MM.1S (cell line): ENCODE measurements at regions not wholly inside any gene's neighbourhood (a gene's known extent, or its start where the extent isn't known, plus 50 kb on each side); places are given as distances from the start of the nearest gene placed in this dataset.

Source experiments
- DNase-seq: peaks from one replicate; pipeline ENCODE4 v3.0.0-alpha.2; 2015
- H2AFZ ChIP-seq: fragments of 300-600 bp; sonication (generic); 2 replicates; pipeline ENCODE4 v1.6.0; 2016; ENCODE audit warnings: antibody characterized with exemption, low read length
- H3F3A ChIP-seq: fragments of 300-600 bp; sonication (generic); 2 replicates; pipeline ENCODE4 v1.6.1; 2016; ENCODE audit warnings: mild to moderate bottlenecking, antibody characterized with exemption, low read length, moderate library complexity, mixed read lengths; ENCODE audit not compliant: insufficient read depth
- H3K27ac ChIP-seq: fragments of 300-600 bp; sonication (generic); 2 replicates; pipeline ENCODE4 v1.5.1; 2016; ENCODE audit warnings: mild to moderate bottlenecking, low read length
- H3K27me3 ChIP-seq: fragments of 300-600 bp; sonication (generic); replicated peaks from 2 replicates; pipeline ENCODE4 v1.6.0; 2016; ENCODE audit warnings: low read length; ENCODE audit not compliant: insufficient read depth
- H3K36me3 ChIP-seq: fragments of 300-600 bp; sonication (generic); replicated peaks from 2 replicates; pipeline ENCODE4 v1.6.1; 2016; ENCODE audit warnings: mild to moderate bottlenecking, low read length, mixed read lengths; ENCODE audit not compliant: insufficient read depth
- H3K4me1 ChIP-seq: fragments of 300-600 bp; sonication (generic); 2 replicates; pipeline ENCODE4 v1.6.1; 2016; ENCODE audit warnings: low read length, mixed read lengths
- H3K4me2 ChIP-seq: fragments of 300-600 bp; sonication (generic); 2 replicates; pipeline ENCODE4 v1.6.0; 2016; ENCODE audit warnings: low read depth, low read length
- H3K4me3 ChIP-seq: fragments of 300-600 bp; sonication (generic); 2 replicates; pipeline ENCODE4 v1.5.1; 2016; ENCODE audit warnings: low read length, mixed read lengths
- H3K79me2 ChIP-seq: fragments of 300-600 bp; sonication (generic); 2 replicates; pipeline ENCODE4 v1.6.1; 2016; ENCODE audit warnings: mixed run types, low read length, mixed read lengths
- H3K9ac ChIP-seq: fragments of 300-600 bp; sonication (generic); 2 replicates; pipeline ENCODE4 v1.6.1; 2016; ENCODE audit warnings: low read length, mixed read lengths
- H3K9me2 ChIP-seq: fragments of 300-600 bp; sonication (generic); replicated peaks from 2 replicates; pipeline ENCODE4 v1.6.1; 2016; ENCODE audit warnings: mild to moderate bottlenecking, low read length, mixed read lengths; ENCODE audit not compliant: insufficient read depth
- H3K9me3 ChIP-seq: fragments of 300-600 bp; sonication (generic); replicated peaks from 2 replicates; pipeline ENCODE4 v1.6.1; 2016; ENCODE audit warnings: mild to moderate bottlenecking, low read length, mixed read lengths; ENCODE audit not compliant: insufficient read depth
- H4K20me1 ChIP-seq: fragments of 300-600 bp; sonication (generic); 2 replicates; pipeline ENCODE4 v1.6.1; 2016; ENCODE audit warnings: mild to moderate bottlenecking, low read length, moderate library complexity, mixed read lengths; ENCODE audit not compliant: insufficient read depth
- EZH2 ChIP-seq: fragments of 300-600 bp; sonication (generic); optimal IDR thresholded peaks from 2 replicates; pipeline ENCODE3; 2017; ENCODE audit warnings: low read depth, mild to moderate bottlenecking, antibody characterized with exemption, low read length, mixed read lengths
- EZH2phosphoT487 ChIP-seq: fragments of 300-600 bp; sonication (generic); IDR thresholded peaks from 2 replicates; pipeline ENCODE4 v1.6.1; 2018; ENCODE audit warnings: antibody characterized with exemption, low read length
- TF ChIP-seq, protein P1 (sequence below): fragments of 300-600 bp; sonication (generic); IDR thresholded peaks from 2 replicates; pipeline ENCODE4 v1.5.1; 2016; ENCODE audit warnings: antibody characterized with exemption, low read length, mixed read lengths

DNA sequence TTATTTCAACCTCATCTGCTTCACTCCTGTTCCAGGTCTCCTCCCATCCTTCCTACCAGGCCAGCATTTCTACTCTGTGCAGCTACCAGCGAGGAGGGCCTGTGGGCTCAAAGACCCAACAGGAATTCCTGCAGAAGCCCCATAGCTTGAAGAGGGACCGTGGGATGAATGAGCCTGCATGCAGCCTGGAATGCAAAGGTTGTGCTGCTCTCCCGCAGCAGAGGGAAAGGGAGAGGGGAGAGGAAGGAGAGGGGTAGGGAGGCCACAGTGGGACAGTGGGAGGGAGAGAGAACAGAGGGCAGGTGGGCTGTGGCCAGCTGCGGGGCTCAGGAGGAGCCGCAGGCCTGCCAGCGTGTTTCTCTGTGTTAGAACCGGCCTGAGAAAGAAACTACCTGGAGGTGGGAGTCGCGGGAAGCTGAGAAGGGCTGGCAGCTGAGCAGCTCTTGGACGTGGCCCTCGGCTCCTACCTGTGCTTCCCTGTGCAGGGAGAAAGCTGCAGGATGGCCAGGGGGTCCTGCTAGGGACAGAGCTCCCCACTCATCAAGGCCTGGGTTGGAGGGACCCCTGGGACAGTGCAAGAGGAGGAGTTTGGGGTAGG is 66.1 kb upstream of the MLN start:
- Histone ChIP-seq H3K4me1 (no peaks in the 10 kb centered on the region), H3K9me2 (no peaks in the 10 kb centered on the region), H3K79me2 (no peaks in the 10 kb centered on the region), H3K9me3 (no peaks in the 10 kb centered on the region), H2AFZ (no peak overlapping the region), H3K27me3 (no peaks in the 10 kb centered on the region), H3K4me2 (no peak overlapping the region), H3K36me3 (no peaks in the 10 kb centered on the region), H3K9ac (no peak overlapping the region), H3F3A (no peaks in the 10 kb centered on the region), H4K20me1 (no peaks in the 10 kb centered on the region), H3K4me3 (no peak overlapping the region), H3K27ac (no peak overlapping the region)
- TF ChIP-seq, protein P1, sequence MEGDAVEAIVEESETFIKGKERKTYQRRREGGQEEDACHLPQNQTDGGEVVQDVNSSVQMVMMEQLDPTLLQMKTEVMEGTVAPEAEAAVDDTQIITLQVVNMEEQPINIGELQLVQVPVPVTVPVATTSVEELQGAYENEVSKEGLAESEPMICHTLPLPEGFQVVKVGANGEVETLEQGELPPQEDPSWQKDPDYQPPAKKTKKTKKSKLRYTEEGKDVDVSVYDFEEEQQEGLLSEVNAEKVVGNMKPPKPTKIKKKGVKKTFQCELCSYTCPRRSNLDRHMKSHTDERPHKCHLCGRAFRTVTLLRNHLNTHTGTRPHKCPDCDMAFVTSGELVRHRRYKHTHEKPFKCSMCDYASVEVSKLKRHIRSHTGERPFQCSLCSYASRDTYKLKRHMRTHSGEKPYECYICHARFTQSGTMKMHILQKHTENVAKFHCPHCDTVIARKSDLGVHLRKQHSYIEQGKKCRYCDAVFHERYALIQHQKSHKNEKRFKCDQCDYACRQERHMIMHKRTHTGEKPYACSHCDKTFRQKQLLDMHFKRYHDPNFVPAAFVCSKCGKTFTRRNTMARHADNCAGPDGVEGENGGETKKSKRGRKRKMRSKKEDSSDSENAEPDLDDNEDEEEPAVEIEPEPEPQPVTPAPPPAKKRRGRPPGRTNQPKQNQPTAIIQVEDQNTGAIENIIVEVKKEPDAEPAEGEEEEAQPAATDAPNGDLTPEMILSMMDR = no peak
- TF ChIP-seq EZH2 (no peak), EZH2phosphoT487 (no peak)
- no peak for DNase-seq

DNA sequence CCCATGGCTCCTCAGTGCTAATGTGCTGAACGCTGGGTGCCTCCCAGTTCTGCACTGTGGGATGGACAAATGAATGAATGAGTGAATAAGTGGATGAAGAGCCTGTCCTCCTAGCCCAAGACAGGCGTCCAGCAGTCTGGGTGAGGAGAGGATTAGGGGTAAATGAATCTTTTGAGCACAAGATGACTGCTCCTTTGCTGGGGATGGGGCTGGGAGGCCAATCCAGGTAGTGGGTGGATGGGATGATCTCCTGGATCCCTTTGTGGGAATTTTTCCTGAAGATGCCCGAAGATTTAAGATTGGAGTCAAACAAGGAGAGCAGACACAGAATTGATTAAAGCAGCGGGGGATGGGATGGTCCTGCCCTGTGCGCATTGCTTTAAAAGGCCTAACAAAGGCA is 65.3 kb upstream of the MLN start:
- no peaks in the 10 kb centered on the region for H3F3A ChIP-seq
- no peak overlapping the region for H3K4me3 ChIP-seq
- no peak overlapping the region for H2AFZ ChIP-seq
- no peak overlapping the region for H3K27ac ChIP-seq
- H3K9ac ChIP-seq = no peak overlapping the region
- no peaks in the 10 kb centered on the region for H3K9me2 ChIP-seq
- no peaks in the 10 kb centered on the region for H3K36me3 ChIP-seq
- H3K9me3 ChIP-seq = no peaks in the 10 kb centered on the region
- no peak overlapping the region for H3K4me2 ChIP-seq
- TF ChIP-seq EZH2 = no peak
- TF ChIP-seq, protein P1 = no peak
- TF ChIP-seq EZH2phosphoT487 = no peak
- H4K20me1 ChIP-seq = no peaks in the 10 kb centered on the region
- no peaks in the 10 kb centered on the region for H3K4me1 ChIP-seq
- no peaks in the 10 kb centered on the region for H3K79me2 ChIP-seq
- no peak for DNase-seq
- no peaks in the 10 kb centered on the region for H3K27me3 ChIP-seq

DNA sequence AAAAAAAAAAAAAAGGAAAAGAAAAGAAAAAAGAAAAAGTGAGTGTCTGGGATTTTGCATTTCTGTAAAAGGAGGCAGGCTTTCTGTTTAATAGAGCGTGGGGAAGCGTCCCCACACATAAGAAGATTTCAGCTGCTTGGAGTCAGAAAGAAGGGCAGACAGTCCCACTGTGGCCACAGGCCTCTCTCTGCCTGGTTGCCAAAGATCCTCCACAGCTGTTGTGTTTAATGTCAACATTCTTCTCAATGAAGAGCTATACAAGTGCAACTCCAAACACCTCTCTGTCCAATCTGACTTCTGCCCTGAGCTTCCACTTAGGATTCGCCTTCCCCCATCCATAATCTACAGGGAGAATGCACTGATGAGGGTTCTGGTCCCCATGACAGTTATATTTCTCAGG is 64.3 kb upstream of the MLN start:
- no peaks in the 10 kb centered on the region for H4K20me1 ChIP-seq
- DNase-seq = no peak
- H3K27ac ChIP-seq = no peak overlapping the region
- no peaks in the 10 kb centered on the region for H3K27me3 ChIP-seq
- H3K4me1 ChIP-seq = no peaks in the 10 kb centered on the region
- TF ChIP-seq EZH2 = no peak
- TF ChIP-seq, protein P1 = no peak
- no peak for TF ChIP-seq EZH2phosphoT487
- H3K36me3 ChIP-seq = no peaks in the 10 kb centered on the region
- no peak overlapping the region for H3K9ac ChIP-seq
- H2AFZ ChIP-seq = no peak overlapping the region
- no peak overlapping the region for H3K4me2 ChIP-seq
- no peaks in the 10 kb centered on the region for H3K9me2 ChIP-seq
- no peaks in the 10 kb centered on the region for H3K9me3 ChIP-seq
- H3K79me2 ChIP-seq = no peaks in the 10 kb centered on the region
- no peaks in the 10 kb centered on the region for H3F3A ChIP-seq
- H3K4me3 ChIP-seq = no peak overlapping the region
